ENCODE measurements at regions not wholly inside any gene's neighbourhood (a gene's known extent, or its start where the extent isn't known, plus 50 kb on each side); places are given as distances from the start of the nearest gene placed in this dataset.

GRCh38 chr2:156700681-156701080 lies 264.5 kb downstream of the GPD2 start:
- DNase-seq, result no peak

- no peak for DNase-seq
These were observed 266.4 kb downstream of the GPD2 start for GRCh38 chr2:156702541-156702940.

- DNase-seq, result no peak
These were observed 267.5 kb downstream of the GPD2 start for GRCh38 chr2:156703642-156704041.

- no peak for DNase-seq
These were observed 268.0 kb downstream of the GPD2 start for GRCh38 chr2:156704132-156704531.

- DNase-seq, result no peak
These were observed 268.4 kb downstream of the GPD2 start for GRCh38 chr2:156704617-156705016.

- DNase-seq, result no peak
These were observed 270.4 kb downstream of the GPD2 start for GRCh38 chr2:156706576-156706975.

- DNase-seq, result no peak
These were observed 271.9 kb downstream of the GPD2 start for GRCh38 chr2:156708051-156708450.

GRCh38 chr2:156709091-156709490 lies 272.9 kb downstream of the GPD2 start:
- no peak for DNase-seq

GRCh38 chr2:156719036-156719435 lies 282.9 kb downstream of the GPD2 start:
- DNase-seq, result no peak

GRCh38 chr2:156727867-156728266 lies 291.7 kb downstream of the GPD2 start:
- no peak for DNase-seq

- no peak for DNase-seq
These were observed 292.1 kb downstream of the GPD2 start for GRCh38 chr2:156728328-156728727.

GRCh38 chr2:156731506-156731905 lies 295.3 kb downstream of the GPD2 start:
- DNase-seq, result no peak

- no peak for DNase-seq
These were observed 300.8 kb downstream of the GPD2 start for GRCh38 chr2:156736950-156737349.

GRCh38 chr2:156739301-156739700 lies 303.1 kb downstream of the GPD2 start:
- DNase-seq, result no peak

- DNase-seq, result no peak
These were observed 309.4 kb downstream of the GPD2 start for GRCh38 chr2:156745619-156746018.

- DNase-seq, result no peak
These were observed 312.0 kb downstream of the GPD2 start for GRCh38 chr2:156748221-156748620.

GRCh38 chr2:156752042-156752441 lies 315.9 kb downstream of the GPD2 start:
- DNase-seq, result no peak

GRCh38 chr2:156753766-156754165 lies 317.6 kb downstream of the GPD2 start:
- DNase-seq, result no peak

GRCh38 chr2:156756516-156756915 lies 320.3 kb downstream of the GPD2 start:
- no peak for DNase-seq

GRCh38 chr2:156763174-156763573 lies 327.0 kb downstream of the GPD2 start:
- DNase-seq, result no peak

GRCh38 chr2:156765043-156765442 lies 328.9 kb downstream of the GPD2 start:
- DNase-seq, result no peak

GRCh38 chr2:156765450-156765849 lies 329.3 kb downstream of the GPD2 start:
- DNase-seq, result no peak

GRCh38 chr2:156769802-156770201 lies 333.6 kb downstream of the GPD2 start:
- no peak for DNase-seq

GRCh38 chr2:156778916-156779315 lies 342.7 kb downstream of the GPD2 start:
- no peak for DNase-seq

GRCh38 chr2:156779416-156780120 lies 343.4 kb downstream of the GPD2 start:
- no peak for DNase-seq

Measured in NCI-H1930 (cell line).